Testis (tissue), 2 donors: ENCODE measurements at regions not wholly inside any gene's neighbourhood (a gene's known extent, or its start where the extent isn't known, plus 50 kb on each side); places are given as distances from the start of the nearest gene placed in this dataset.

ENCODE experiments used
- DNase-seq: peaks from one replicate; pipeline ENCODE4 v3.0.0-alpha.2; 2019
- H3K27ac ChIP-seq, 2 donors: fragments of 200-600 bp; sonication (generic); one replicate each; pipeline ENCODE4 v1.5.1; 2019
- H3K27me3 ChIP-seq: fragments of 200-600 bp; sonication (generic); one replicate; pipeline ENCODE4 v1.5.1; 2019
- H3K36me3 ChIP-seq: fragments of 200-600 bp; sonication (generic); one replicate; pipeline ENCODE4 v1.5.1; 2017; ENCODE audit warnings: low read depth; ENCODE audit errors: missing control alignments
- H3K4me1 ChIP-seq: fragments of 200-600 bp; sonication (generic); one replicate; pipeline ENCODE4 v1.5.1; 2019
- H3K4me3 ChIP-seq, 2 donors: fragments of 200-600 bp; sonication (generic); one replicate each; pipeline ENCODE4 v1.5.1; 2017 to 2019
- H3K9me3 ChIP-seq: fragments of 200-600 bp; sonication (generic); one replicate; pipeline ENCODE4 v1.5.1; 2017
- POLR2A ChIP-seq: fragments of 450-650 bp; IDR thresholded peaks from one replicate; pipeline ENCODE4 v1.6.1; 2017; ENCODE audit warnings: antibody characterized with exemption, mild to moderate bottlenecking, moderate library complexity
- WGBS, 2 donors: methylation state at CpG; one replicate each; pipeline ENCODE4 v1.1.5; 2018; 5-methylcytosine and 5-hydroxymethylcytosine counted together
- intact Hi-C: fragments of 100-400 bp; cut with DNase I; formaldehyde crosslinking; loops from one replicate; pipeline ENCODE4 v1.15.1; 2023; ENCODE audit warnings: low total_unique reads
- TF ChIP-seq, protein P1 (sequence below), 3 experiments: fragments of 450-650 bp in 2 of 3; fragments of 200-600 bp in 1 of 3; sonication (generic) in 1 of 3; IDR thresholded peaks; one replicate each; pipeline ENCODE4 v1.5.1; 2016 to 2019; ENCODE audit warnings: antibody characterized with exemption in 3 of 3, mild to moderate bottlenecking in 2 of 3, moderate library complexity in 1 of 3

DNA sequence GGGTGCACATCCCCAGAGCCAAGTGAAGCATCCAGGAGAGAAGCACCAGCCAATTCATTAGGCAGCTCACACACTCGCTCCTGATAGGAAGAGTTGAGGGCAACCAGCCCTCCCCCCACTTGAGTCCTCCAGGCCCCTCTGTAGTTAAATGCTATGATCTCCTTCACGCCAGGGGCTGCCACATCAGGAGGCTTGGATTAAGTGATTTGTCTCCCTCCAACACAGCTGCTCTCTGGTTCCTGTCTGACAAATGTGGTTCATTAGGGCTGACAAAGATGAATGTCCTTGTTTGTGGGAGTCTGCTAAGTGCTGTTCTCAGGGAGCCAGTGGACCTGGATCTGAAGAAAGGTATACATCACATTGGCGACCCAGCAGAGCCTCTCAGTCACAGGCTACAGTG lies 94.5 kb upstream of the WSCD1 start:
- no peaks in the 10 kb centered on the region for H3K36me3 ChIP-seq
- H3K27ac ChIP-seq, result no peak overlapping the region
- H3K27me3 ChIP-seq, result no peaks in the 10 kb centered on the region
- no peaks in the 10 kb centered on the region for H3K9me3 ChIP-seq
- DNase-seq, result no peak
- WGBS, 2 donors, result 38 to 57% methylated on average over 1 to 3 of the region's 3 CpGs
- no peak overlapping the region for H3K4me3 ChIP-seq
- intact Hi-C loops, result no loop called here
- H3K4me1 ChIP-seq, result no peaks in the 10 kb centered on the region
- TF ChIP-seq POLR2A, result no peak
- TF ChIP-seq, protein P1, sequence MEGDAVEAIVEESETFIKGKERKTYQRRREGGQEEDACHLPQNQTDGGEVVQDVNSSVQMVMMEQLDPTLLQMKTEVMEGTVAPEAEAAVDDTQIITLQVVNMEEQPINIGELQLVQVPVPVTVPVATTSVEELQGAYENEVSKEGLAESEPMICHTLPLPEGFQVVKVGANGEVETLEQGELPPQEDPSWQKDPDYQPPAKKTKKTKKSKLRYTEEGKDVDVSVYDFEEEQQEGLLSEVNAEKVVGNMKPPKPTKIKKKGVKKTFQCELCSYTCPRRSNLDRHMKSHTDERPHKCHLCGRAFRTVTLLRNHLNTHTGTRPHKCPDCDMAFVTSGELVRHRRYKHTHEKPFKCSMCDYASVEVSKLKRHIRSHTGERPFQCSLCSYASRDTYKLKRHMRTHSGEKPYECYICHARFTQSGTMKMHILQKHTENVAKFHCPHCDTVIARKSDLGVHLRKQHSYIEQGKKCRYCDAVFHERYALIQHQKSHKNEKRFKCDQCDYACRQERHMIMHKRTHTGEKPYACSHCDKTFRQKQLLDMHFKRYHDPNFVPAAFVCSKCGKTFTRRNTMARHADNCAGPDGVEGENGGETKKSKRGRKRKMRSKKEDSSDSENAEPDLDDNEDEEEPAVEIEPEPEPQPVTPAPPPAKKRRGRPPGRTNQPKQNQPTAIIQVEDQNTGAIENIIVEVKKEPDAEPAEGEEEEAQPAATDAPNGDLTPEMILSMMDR (IDR thresholded peaks at IDR 0.05), result no peak

DNA sequence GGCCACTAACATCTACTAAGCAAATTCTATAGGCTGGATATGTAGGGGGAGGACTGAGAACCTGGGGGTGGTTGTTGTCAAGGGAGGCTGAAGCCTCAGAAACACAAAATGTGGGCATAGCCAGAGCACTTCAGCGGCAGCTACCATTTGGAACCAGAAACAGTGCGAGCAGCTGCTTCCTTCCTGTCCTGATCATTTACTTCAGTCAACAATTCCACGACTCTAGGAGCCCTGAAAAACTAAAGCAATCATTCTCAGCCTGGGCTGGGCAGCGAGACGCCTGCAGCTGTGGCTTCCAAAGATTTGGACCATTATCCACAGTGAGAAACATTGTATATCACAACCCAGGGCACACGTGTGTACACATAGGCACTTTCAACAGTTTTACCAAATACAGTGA lies 93.9 kb upstream of the WSCD1 start:
- intact Hi-C loops, result no loop called here
- Histone ChIP-seq H3K4me1 (no peaks in the 10 kb centered on the region), H3K36me3 (no peaks in the 10 kb centered on the region), H3K4me3 (no peak overlapping the region), H3K27me3 (no peaks in the 10 kb centered on the region), H3K9me3 (no peaks in the 10 kb centered on the region), H3K27ac (no peak overlapping the region)
- WGBS, 2 donors, result 54 to 68% methylated on average over 6 of the region's 6 CpGs
- DNase-seq, result no peak
- no peak for TF ChIP-seq POLR2A
- TF ChIP-seq, protein P1 (IDR thresholded peaks at IDR 0.05), result no peak

DNA sequence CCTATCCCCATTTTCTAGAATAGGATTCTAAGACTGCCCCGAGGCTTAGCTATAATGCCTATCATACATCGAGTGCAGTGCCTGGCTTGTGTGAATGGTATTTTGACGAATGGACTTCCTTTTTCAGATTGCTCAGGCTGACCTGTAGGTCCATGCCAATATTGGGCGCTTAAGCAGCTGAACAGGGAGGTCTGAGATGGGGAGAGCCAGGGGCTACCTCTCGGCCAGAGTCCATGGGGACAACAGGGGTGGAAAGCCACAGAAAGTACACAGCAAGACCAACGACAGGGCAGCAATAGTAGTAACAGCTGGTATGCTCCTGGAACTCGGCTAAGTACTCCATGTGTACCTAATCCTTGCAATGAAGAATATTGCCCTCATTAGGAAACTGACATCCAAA lies 91.7 kb upstream of the WSCD1 start:
- H3K27me3 ChIP-seq, result no peaks in the 10 kb centered on the region
- no peaks in the 10 kb centered on the region for H3K4me1 ChIP-seq
- WGBS, 2 donors, result 78 to 82% methylated on average over 7 of the region's 7 CpGs
- H3K36me3 ChIP-seq, result no peaks in the 10 kb centered on the region
- intact Hi-C loops, result no loop called here
- no peak for TF ChIP-seq POLR2A
- TF ChIP-seq, protein P1 (IDR thresholded peaks at IDR 0.05), result no peak
- no peak for DNase-seq
- no peak overlapping the region for H3K4me3 ChIP-seq
- H3K27ac ChIP-seq, result no peak overlapping the region
- H3K9me3 ChIP-seq, result no peaks in the 10 kb centered on the region

DNA sequence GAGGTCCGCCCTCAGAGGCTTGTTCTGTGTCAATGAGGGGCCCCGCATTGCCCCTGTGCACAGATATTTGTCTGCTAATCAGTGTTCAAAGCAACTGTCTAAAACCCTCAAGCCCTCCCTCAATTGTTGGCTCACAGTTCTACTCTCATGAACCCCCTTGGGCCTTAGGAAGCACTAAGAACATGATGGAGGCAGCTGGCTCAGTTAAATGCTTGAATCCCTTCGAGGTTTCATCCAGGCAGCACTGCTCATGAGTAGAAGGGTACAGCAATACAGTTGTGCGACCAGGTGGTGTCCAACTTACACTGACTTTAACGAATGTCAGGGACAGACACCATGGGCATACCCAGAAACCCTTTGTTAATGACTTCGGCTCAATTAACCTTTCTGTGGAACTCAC lies 89.2 kb upstream of the WSCD1 start:
- DNase-seq, result no peak
- H3K9me3 ChIP-seq, result no peaks in the 10 kb centered on the region
- intact Hi-C loops, result no loop called here
- no peaks in the 10 kb centered on the region for H3K36me3 ChIP-seq
- WGBS, 2 donors, result 88 to 89% methylated on average over 6 of the region's 6 CpGs
- no peak overlapping the region for H3K4me3 ChIP-seq
- no peaks in the 10 kb centered on the region for H3K27me3 ChIP-seq
- no peak overlapping the region for H3K27ac ChIP-seq
- TF ChIP-seq, protein P1 (IDR thresholded peaks at IDR 0.05), result no peak
- TF ChIP-seq POLR2A, result no peak
- H3K4me1 ChIP-seq, result no peaks in the 10 kb centered on the region

DNA sequence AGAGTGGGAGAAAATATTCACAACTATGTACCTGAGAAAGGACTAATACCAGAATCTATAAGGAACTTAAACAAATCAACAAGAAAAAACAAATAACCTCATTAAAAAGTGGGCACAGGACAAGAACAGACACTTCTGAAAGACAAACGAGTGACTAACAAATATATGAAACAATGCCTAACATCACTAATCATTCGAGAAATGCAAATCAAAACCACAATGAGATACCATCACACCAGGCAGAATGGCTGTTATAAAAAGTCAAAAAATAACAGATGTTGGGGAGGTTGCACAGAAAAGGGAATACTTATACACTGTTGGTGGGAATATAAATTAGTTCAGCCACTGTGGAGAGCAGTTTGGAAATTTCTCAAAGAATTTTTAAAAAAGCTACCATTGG lies 83.5 kb upstream of the WSCD1 start:
- H3K9me3 ChIP-seq, result no peaks in the 10 kb centered on the region
- DNase-seq, result no peak
- no peaks in the 10 kb centered on the region for H3K36me3 ChIP-seq
- no peak overlapping the region for H3K27ac ChIP-seq
- intact Hi-C loops, result no loop called here
- H3K4me3 ChIP-seq, result no peak overlapping the region
- H3K4me1 ChIP-seq, result no peaks in the 10 kb centered on the region
- H3K27me3 ChIP-seq, result no peaks in the 10 kb centered on the region
- 87 to 91% methylated on average over 2 of the region's 2 CpGs for WGBS, 2 donors
- TF ChIP-seq POLR2A, result no peak
- TF ChIP-seq, protein P1 (IDR thresholded peaks at IDR 0.05), result no peak
